Lung microvascular endothelial cell (primary cell): ENCODE measurements at regions not wholly inside any gene's neighbourhood (a gene's known extent, or its start where the extent isn't known, plus 50 kb on each side); places are given as distances from the start of the nearest gene placed in this dataset.
A peak's percentile ranks its signal among the peaks of the same experiment; 100 is the strongest.
"Not testable (repeated sequence)": the region's sequence is repeated elsewhere in the genome, so short reads cannot be mapped to it uniquely, and the experiment has no call there.

Experiments
- DNase-seq, 2 donors: peaks; one replicate each; pipeline versions ENCODE4 v3.0.0 to v3.0.0-alpha.2; 2010; ENCODE audit warnings: low read depth in 2 of 2

- DNase-seq, result no peak
Measured at GRCh38 chr1:66455446-66455845, 78.5 kb upstream of the SGIP1 start.

- no peak for DNase-seq
Measured at GRCh38 chr1:66460776-66461175, 73.2 kb upstream of the SGIP1 start.

- DNase-seq, result no peak
Measured at GRCh38 chr1:66462313-66462712, 71.6 kb upstream of the SGIP1 start.

GRCh38 chr1:66464351-66464750 is 69.6 kb upstream of the SGIP1 start:
- DNase-seq, result peak in 1 of 2 donors; percentile 16

GRCh38 chr1:66464802-66465201 is 69.2 kb upstream of the SGIP1 start:
- peak in 1 of 2 donors; percentile 95 for DNase-seq

- not testable (repeated sequence) for DNase-seq
Measured at GRCh38 chr1:66466695-66467094, 67.3 kb upstream of the SGIP1 start.

GRCh38 chr1:66468722-66469121 is 65.2 kb upstream of the SGIP1 start:
- DNase-seq, result no peak

- DNase-seq, result no peak
Measured at GRCh38 chr1:66475940-66476339, 58.0 kb upstream of the SGIP1 start.

- DNase-seq, result no peak
Measured at GRCh38 chr1:66476774-66477173, 57.2 kb upstream of the SGIP1 start.

GRCh38 chr1:66478116-66478515 is 55.8 kb upstream of the SGIP1 start:
- peak in 1 of 2 donors; percentile 87 for DNase-seq

- DNase-seq, result no peak
Measured at GRCh38 chr1:66480162-66480561, 53.8 kb upstream of the SGIP1 start.

GRCh38 chr1:66481215-66481614 is 52.7 kb upstream of the SGIP1 start:
- not testable (repeated sequence) for DNase-seq
